IMR-90 (cell line): ENCODE measurements at regions not wholly inside any gene's neighbourhood (a gene's known extent, or its start where the extent isn't known, plus 50 kb on each side); places are given as distances from the start of the nearest gene placed in this dataset.

Source experiments
- ATAC-seq: fragments of 200-7000 bp; cut with Tn5 transposase; 2 replicates; pipeline ENCODE4 v1.9.1; 2020; ENCODE audit warnings: low read depth, mild to moderate bottlenecking, moderate library complexity
- BruUV-seq: library from RNA; stranded (reverse); fragments of 400-500 nt; replicated peaks from 2 replicates; lab custom pipeline; 2021; lab: Mats Ljungman, UMichigan
- CTCF ChIA-PET: fragments of 300-600 bp; formaldehyde crosslinking; extraction: SDS; loops from one replicate; lab custom pipeline; 2021; ENCODE audit warnings: antibody characterized with exemption; lab: Yijun Ruan, JAX
- POLR2A ChIA-PET: fragments of 300-600 bp; sonication (Branson Sonifier 250); formaldehyde crosslinking; loops from one replicate; lab custom pipeline; 2022; ENCODE audit warnings: antibody characterized with exemption; ENCODE audit not compliant: unreplicated experiment; lab: Charles Lee
- DNase-seq: peaks from one replicate; pipeline ENCODE4 v3.0.0; 2013
- H2AFZ ChIP-seq: replicated peaks from 2 replicates; pipeline ENCODE3; 2013; ENCODE audit warnings: low read length, mild to moderate bottlenecking; ENCODE audit not compliant: poor library complexity
- H2AK5ac ChIP-seq: 2 replicates; pipeline ENCODE4 v1.6.1; 2013; ENCODE audit warnings: low read depth, low read length, inconsistent platforms
- H2AK9ac ChIP-seq: replicated peaks from 2 replicates; pipeline ENCODE3; 2013; ENCODE audit warnings: mild to moderate bottlenecking, low read depth, low read length, moderate library complexity; ENCODE audit not compliant: poor library complexity
- H2BK120ac ChIP-seq: 2 replicates; pipeline ENCODE4 v1.6.1; 2013; ENCODE audit warnings: low read depth, low read length, inconsistent platforms
- H2BK15ac ChIP-seq: 3 replicates; pipeline ENCODE4 v1.6.1; 2013; ENCODE audit warnings: low read depth, low read length, inconsistent platforms
- H2BK20ac ChIP-seq: 2 replicates; pipeline ENCODE4 v1.6.1; 2013; ENCODE audit warnings: low read depth, mild to moderate bottlenecking, inconsistent platforms, low read length, moderate library complexity
- H2BK5ac ChIP-seq: 2 replicates; pipeline ENCODE4 v1.6.1; 2013; ENCODE audit warnings: mild to moderate bottlenecking, low read depth, low read length, inconsistent platforms; ENCODE audit not compliant: poor library complexity, severe bottlenecking
- H3K14ac ChIP-seq: replicated peaks from 2 replicates; pipeline ENCODE4 v1.6.1; 2013; ENCODE audit warnings: low read depth, low read length, inconsistent platforms
- H3K18ac ChIP-seq: 2 replicates; pipeline ENCODE4 v1.6.1; 2013; ENCODE audit warnings: low read depth, low read length, control low read depth
- H3K23ac ChIP-seq: 2 replicates; pipeline ENCODE4 v1.6.1; 2013; ENCODE audit warnings: low read depth, low read length, inconsistent platforms
- H3K27ac ChIP-seq: 2 replicates; pipeline ENCODE4 v1.5.1; 2013; ENCODE audit warnings: mild to moderate bottlenecking, control low read depth, low read length; ENCODE audit not compliant: insufficient read depth
- H3K27me3 ChIP-seq: 2 replicates; pipeline ENCODE4 v1.6.1; 2013; ENCODE audit warnings: low read length; ENCODE audit not compliant: control insufficient read depth, insufficient read depth
- H3K36me3 ChIP-seq: 2 replicates; pipeline ENCODE4 v1.6.1; 2013; ENCODE audit warnings: low read length, mixed read lengths; ENCODE audit not compliant: control insufficient read depth, insufficient read depth
- H3K4ac ChIP-seq: 2 replicates; pipeline ENCODE4 v1.6.1; 2013; ENCODE audit warnings: low read depth, low read length, inconsistent platforms
- H3K4me1 ChIP-seq: 2 replicates; pipeline ENCODE4 v1.6.1; 2013; ENCODE audit warnings: low read length, mixed read lengths; ENCODE audit not compliant: control insufficient read depth, insufficient read depth
- H3K4me2 ChIP-seq: 2 replicates; pipeline ENCODE4 v1.6.1; 2013; ENCODE audit warnings: low read depth, mild to moderate bottlenecking, control low read depth, low read length, moderate library complexity
- H3K4me3 ChIP-seq: 2 replicates; pipeline ENCODE4 v1.5.1; 2013; ENCODE audit warnings: low read depth, mild to moderate bottlenecking, control low read depth, low read length, moderate library complexity; ENCODE audit not compliant: insufficient read depth
- H3K56ac ChIP-seq: 2 replicates; pipeline ENCODE4 v1.6.1; 2013; ENCODE audit warnings: low read length, inconsistent platforms; ENCODE audit not compliant: insufficient read depth; ENCODE audit errors: extremely low read depth
- H3K79me1 ChIP-seq, 2 experiments: 2 replicates each; pipeline ENCODE4 v1.6.1; 2013; ENCODE audit warnings: low read length in 2 of 2, inconsistent platforms in 1 of 2, low read depth in 1 of 2
- H3K9ac ChIP-seq: 2 replicates; pipeline ENCODE4 v1.6.1; 2013; ENCODE audit warnings: low read depth, low read length, control low read depth
- H3K9me1 ChIP-seq: 2 replicates; pipeline ENCODE4 v1.6.1; 2013; ENCODE audit warnings: low read length, inconsistent platforms; ENCODE audit not compliant: insufficient read depth
- H3K9me3 ChIP-seq: 2 replicates; pipeline ENCODE4 v1.6.1; 2013; ENCODE audit warnings: low read length; ENCODE audit not compliant: control insufficient read depth, insufficient read depth
- H4K20me1 ChIP-seq: 2 replicates; pipeline ENCODE4 v1.6.1; 2013; ENCODE audit warnings: low read length, inconsistent platforms; ENCODE audit not compliant: insufficient read depth
- H4K5ac ChIP-seq: 2 replicates; pipeline ENCODE4 v1.6.1; 2013; ENCODE audit warnings: mild to moderate bottlenecking, low read depth, low read length, control low read depth
- H4K8ac ChIP-seq, 2 experiments: 2 replicates each; pipeline ENCODE4 v1.6.1; 2013; ENCODE audit warnings: low read depth in 2 of 2, low read length in 2 of 2, control low read depth in 1 of 2, inconsistent platforms in 1 of 2
- H4K91ac ChIP-seq: 2 replicates; pipeline ENCODE4 v1.6.1; 2013; ENCODE audit warnings: low read depth, low read length, inconsistent platforms; ENCODE audit not compliant: insufficient read depth
- CEBPB ChIP-seq: IDR thresholded peaks from 2 replicates; pipeline ENCODE4 v1.6.1; 2012; ENCODE audit warnings: low read depth, low read length, improper control_type of control experiment
- CHD1 ChIP-seq: IDR thresholded peaks from 2 replicates; pipeline ENCODE4 v1.6.1; 2012; ENCODE audit warnings: low read depth, low read length, improper control_type of control experiment
- POLR2A ChIP-seq: IDR thresholded peaks from 2 replicates; pipeline ENCODE4 v1.6.1; 2012; ENCODE audit warnings: mild to moderate bottlenecking, low read depth, low read length
- RFX5 ChIP-seq: IDR thresholded peaks from 2 replicates; pipeline ENCODE4 v1.8.0; 2012; ENCODE audit warnings: low read depth, mild to moderate bottlenecking, low read length, moderate library complexity
- SMC3 ChIP-seq: fragments of 150-350 bp; IDR thresholded peaks from 2 replicates; pipeline ENCODE4 v1.6.1; 2016; ENCODE audit warnings: low read depth, mild to moderate bottlenecking, antibody characterized with exemption, low read length, moderate library complexity
- WGBS, 2 experiments: methylation state at CpG; one replicate each; pipeline versions ENCODE4 v1.1.5 to v1.1.7; 2013; ENCODE audit warnings: missing lambda C conversion rate in 2 of 2; ENCODE audit not compliant: insufficient read length in 1 of 2; ENCODE audit errors: extremely low coverage in 2 of 2; 5-methylcytosine and 5-hydroxymethylcytosine counted together
- dilution Hi-C: fragments of 300-500 bp; cut with HindIII; formaldehyde crosslinking; loops from one replicate; pipeline ENCODE4 v1.14.3; 2018; ENCODE audit warnings: low sequenced_read_pairs; ENCODE audit not compliant: unreplicated experiment
- in situ Hi-C: fragments of 300-500 bp; cut with MboI; formaldehyde crosslinking; loops from 3 replicates; pipeline ENCODE4 v1.14.3; 2019; ENCODE audit warnings: low sequenced_read_pairs, inconsistent platforms, mixed read lengths
- intact Hi-C: fragments of 100-400 bp; cut with micrococcal nuclease; formaldehyde crosslinking; loops from 2 replicates; pipeline ENCODE4 v1.10.0; 2022
- TF ChIP-seq, protein P1 (sequence below): fragments of 150-350 bp; IDR thresholded peaks from 2 replicates; pipeline ENCODE4 v1.6.1; 2016; ENCODE audit warnings: low read depth, mild to moderate bottlenecking, low read length, moderate library complexity, borderline replicate concordance

DNA sequence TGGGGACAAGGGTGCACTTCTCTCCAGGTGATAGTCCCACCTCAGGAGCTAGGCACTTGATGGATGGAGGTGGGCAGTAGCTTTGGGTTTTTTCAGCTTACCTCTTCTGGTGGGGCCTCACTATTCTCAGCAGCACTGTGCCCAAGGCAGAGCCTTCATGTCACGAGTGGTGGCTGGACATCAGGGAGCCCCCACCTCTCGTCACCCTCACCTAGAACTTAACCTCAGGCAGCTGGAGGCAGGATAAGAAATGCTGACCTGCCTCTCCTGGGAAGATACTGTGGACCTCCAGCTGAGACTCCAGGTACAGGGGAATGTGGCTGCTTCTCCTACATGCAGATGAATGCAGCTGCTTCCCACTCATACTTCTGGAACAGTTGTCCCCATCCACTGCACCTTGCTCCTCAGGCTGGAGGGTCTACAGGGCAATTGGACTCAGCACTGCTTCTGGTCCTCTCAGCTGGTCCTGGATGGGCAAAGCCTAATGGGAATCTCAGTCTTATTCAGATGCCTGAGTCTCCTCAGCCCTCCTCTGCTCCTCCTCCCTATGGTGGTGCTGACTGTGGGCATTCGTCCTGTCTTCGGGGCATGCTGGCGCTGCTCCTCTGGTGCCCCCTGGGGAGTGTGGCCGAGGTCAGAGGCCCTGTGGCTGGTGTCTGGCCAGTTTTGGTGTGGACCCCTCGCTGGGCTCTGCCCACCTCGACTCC, 129.9 kb downstream of the KLF13 start:
- H3K56ac ChIP-seq: no peak overlapping the region
- no peak overlapping the region for H2BK5ac ChIP-seq
- H2AFZ ChIP-seq: no peak overlapping the region
- no peak overlapping the region for H4K91ac ChIP-seq
- H3K27me3 ChIP-seq: no peaks in the 10 kb centered on the region
- ChIA-PET CTCF (interaction anchor here (0.7 kb wide), 1 partner anchor 114 kb away, joined by 3 read pairs; no protein-coding TSS in a partner anchor), POLR2A (no interaction called here)
- H3K27ac ChIP-seq: no peak overlapping the region
- intact Hi-C loops (no loop called here), dilution Hi-C loops (no loop called here), in situ Hi-C loops (no loop called here)
- no peak overlapping the region for H2AK9ac ChIP-seq
- no peak overlapping the region for H2AK5ac ChIP-seq
- no peak for TF ChIP-seq RFX5
- no peak for TF ChIP-seq SMC3
- TF ChIP-seq CEBPB: no peak
- no peak for TF ChIP-seq CHD1
- no peak for TF ChIP-seq POLR2A
- TF ChIP-seq, protein P1, sequence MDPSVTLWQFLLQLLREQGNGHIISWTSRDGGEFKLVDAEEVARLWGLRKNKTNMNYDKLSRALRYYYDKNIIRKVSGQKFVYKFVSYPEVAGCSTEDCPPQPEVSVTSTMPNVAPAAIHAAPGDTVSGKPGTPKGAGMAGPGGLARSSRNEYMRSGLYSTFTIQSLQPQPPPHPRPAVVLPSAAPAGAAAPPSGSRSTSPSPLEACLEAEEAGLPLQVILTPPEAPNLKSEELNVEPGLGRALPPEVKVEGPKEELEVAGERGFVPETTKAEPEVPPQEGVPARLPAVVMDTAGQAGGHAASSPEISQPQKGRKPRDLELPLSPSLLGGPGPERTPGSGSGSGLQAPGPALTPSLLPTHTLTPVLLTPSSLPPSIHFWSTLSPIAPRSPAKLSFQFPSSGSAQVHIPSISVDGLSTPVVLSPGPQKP: no peak
- H3K9ac ChIP-seq: no peak overlapping the region
- H2BK20ac ChIP-seq: no peak overlapping the region; the same call in 1 of the 2 replicates
- no peak overlapping the region for H2BK15ac ChIP-seq
- no peak overlapping the region for H3K14ac ChIP-seq
- H3K36me3 ChIP-seq: no peaks in the 10 kb centered on the region
- DNase-seq: no peak
- 71% methylated on average over 1 of the region's 8 CpGs; no CpG with 5 or more reads in 1 of the 2 experiments for WGBS, 2 experiments
- no peaks in the 10 kb centered on the region for H3K9me3 ChIP-seq
- no peak overlapping the region for H3K4me3 ChIP-seq
- no peak overlapping the region for H3K23ac ChIP-seq
- no peak overlapping the region for H3K18ac ChIP-seq
- no peak overlapping the region for H3K4ac ChIP-seq
- no peaks in the 10 kb centered on the region for H4K20me1 ChIP-seq
- H3K9me1 ChIP-seq: peaks cover 7% of the 10 kb centered on the region; the same call in 1 of the 2 replicates
- ATAC-seq: no peak
- no peak overlapping the region for H4K8ac ChIP-seq
- H3K79me1 ChIP-seq: no peaks in the 10 kb centered on the region
- BruUV-seq: no TSS peak
- no peak overlapping the region for H3K4me2 ChIP-seq
- H3K4me1 ChIP-seq: peaks cover 4% of the 10 kb centered on the region
- no peak overlapping the region for H2BK120ac ChIP-seq
- no peak overlapping the region for H4K5ac ChIP-seq
